LHCN-M2 (cell line): ENCODE measurements at regions not wholly inside any gene's neighbourhood (a gene's known extent, or its start where the extent isn't known, plus 50 kb on each side); places are given as distances from the start of the nearest gene placed in this dataset.

Experiments
- DNase-seq: peaks from one replicate; pipeline ENCODE4 v3.0.0-alpha.2; 2012; ENCODE audit warnings: low read depth

- DNase-seq = no peak
These were observed 281.8 kb upstream of the KLHL1 start for GRCh38 chr13:70390064-70390463.

GRCh38 chr13:70388935-70389334 is 280.7 kb upstream of the KLHL1 start:
- DNase-seq = no peak

GRCh38 chr13:70386919-70387318 is 278.7 kb upstream of the KLHL1 start:
- DNase-seq = no peak

- no peak for DNase-seq
These were observed 277.6 kb upstream of the KLHL1 start for GRCh38 chr13:70385852-70386251.

GRCh38 chr13:70384156-70384555 is 275.9 kb upstream of the KLHL1 start:
- no peak for DNase-seq

GRCh38 chr13:70380809-70381208 is 272.6 kb upstream of the KLHL1 start:
- DNase-seq = no peak

- DNase-seq = no peak
These were observed 267.5 kb upstream of the KLHL1 start for GRCh38 chr13:70375718-70376117.

GRCh38 chr13:70370924-70371323 is 262.7 kb upstream of the KLHL1 start:
- no peak for DNase-seq

- no peak for DNase-seq
These were observed 258.5 kb upstream of the KLHL1 start for GRCh38 chr13:70366720-70367119.

- no peak for DNase-seq
These were observed 255.7 kb upstream of the KLHL1 start for GRCh38 chr13:70363991-70364390.

- no peak for DNase-seq
These were observed 254.7 kb upstream of the KLHL1 start for GRCh38 chr13:70362820-70363570.

- DNase-seq = no peak
These were observed 248.8 kb upstream of the KLHL1 start for GRCh38 chr13:70357031-70357430.

- DNase-seq = no peak
These were observed 244.8 kb upstream of the KLHL1 start for GRCh38 chr13:70353096-70353495.

GRCh38 chr13:70347947-70348620 is 239.8 kb upstream of the KLHL1 start:
- no peak for DNase-seq

- no peak for DNase-seq
These were observed 231.5 kb upstream of the KLHL1 start for GRCh38 chr13:70339738-70340137.

- no peak for DNase-seq
These were observed 230.4 kb upstream of the KLHL1 start for GRCh38 chr13:70338609-70339008.

GRCh38 chr13:70336866-70337265 is 228.6 kb upstream of the KLHL1 start:
- DNase-seq = no peak

- DNase-seq = no peak
These were observed 225.5 kb upstream of the KLHL1 start for GRCh38 chr13:70333752-70334151.

GRCh38 chr13:70330697-70331361 is 222.6 kb upstream of the KLHL1 start:
- no peak for DNase-seq

GRCh38 chr13:70324519-70324918 is 216.3 kb upstream of the KLHL1 start:
- no peak for DNase-seq

- no peak for DNase-seq
These were observed 202.9 kb upstream of the KLHL1 start for GRCh38 chr13:70311191-70311590.

GRCh38 chr13:70310396-70311119 is 202.3 kb upstream of the KLHL1 start:
- DNase-seq = no peak
